IPS DF 4.7 (cell line): ENCODE measurements at regions not wholly inside any gene's neighbourhood (a gene's known extent, or its start where the extent isn't known, plus 50 kb on each side); places are given as distances from the start of the nearest gene placed in this dataset.

Experiments used
- DNase-seq: peaks from one replicate; pipeline ENCODE4 v3.0.0-alpha.2; 2013; ENCODE audit warnings: low spot score; ENCODE audit errors: extremely low read depth

DNA sequence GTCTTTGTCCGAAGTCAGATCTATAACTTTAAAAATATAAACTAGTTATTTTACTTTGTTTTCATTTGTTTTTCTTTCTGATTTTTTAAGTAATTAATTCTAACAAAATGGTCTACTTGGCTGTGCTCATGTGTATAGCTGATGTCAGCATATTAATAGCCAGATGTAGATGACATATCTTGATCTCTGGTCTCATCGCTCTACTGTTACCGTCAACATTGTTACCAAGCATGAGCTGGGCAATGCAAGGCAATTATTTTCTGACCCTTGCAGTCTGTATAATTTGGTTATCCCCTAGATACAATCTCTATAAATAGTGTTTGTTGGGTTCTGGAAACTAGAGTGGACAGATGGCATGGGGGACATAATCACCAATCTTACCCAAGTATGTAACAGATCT lies 151.6 kb upstream of the PTPRK start:
- DNase-seq = no peak

GRCh38 chr6:128667339-128667858 lies 147.0 kb upstream of the PTPRK start:
- DNase-seq = no peak

DNA sequence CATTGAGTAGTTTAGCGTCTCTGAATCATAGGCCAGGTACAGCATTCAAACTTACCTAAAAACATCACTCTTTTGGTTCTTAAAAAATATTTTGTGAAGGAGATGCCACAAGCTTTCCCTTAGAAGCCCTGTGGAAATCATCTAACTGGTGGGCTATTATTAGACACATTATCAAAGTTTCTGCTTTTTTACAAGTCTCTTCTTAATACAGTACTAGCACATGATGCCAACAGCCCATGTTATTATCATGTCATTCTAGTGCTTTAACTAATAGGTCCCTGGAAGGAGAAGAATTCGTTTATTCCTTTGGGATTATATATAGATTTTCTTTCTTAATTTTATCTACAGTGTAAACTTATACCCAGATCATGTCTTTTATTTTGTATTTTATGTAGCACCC lies 146.0 kb upstream of the PTPRK start:
- DNase-seq = no peak

DNA sequence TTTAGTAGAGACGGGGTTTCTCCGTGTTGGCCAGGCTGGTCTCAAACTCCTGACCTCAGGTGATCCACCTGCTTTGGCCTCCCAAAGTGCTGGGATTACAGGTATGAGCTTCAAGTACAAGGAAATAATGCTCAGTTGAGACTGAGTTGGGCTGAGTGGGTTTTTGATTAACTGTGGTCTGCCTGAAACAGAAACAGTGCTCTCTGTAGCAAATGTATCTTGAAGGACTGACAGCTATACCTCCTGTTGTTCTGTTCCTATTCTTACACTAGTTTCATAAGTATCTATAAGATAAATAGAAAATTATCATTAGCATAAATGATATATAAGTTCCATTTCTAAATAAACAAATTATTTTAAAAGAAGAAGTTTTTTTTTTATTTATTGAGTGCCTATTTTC lies 142.8 kb upstream of the PTPRK start:
- no peak for DNase-seq

DNA sequence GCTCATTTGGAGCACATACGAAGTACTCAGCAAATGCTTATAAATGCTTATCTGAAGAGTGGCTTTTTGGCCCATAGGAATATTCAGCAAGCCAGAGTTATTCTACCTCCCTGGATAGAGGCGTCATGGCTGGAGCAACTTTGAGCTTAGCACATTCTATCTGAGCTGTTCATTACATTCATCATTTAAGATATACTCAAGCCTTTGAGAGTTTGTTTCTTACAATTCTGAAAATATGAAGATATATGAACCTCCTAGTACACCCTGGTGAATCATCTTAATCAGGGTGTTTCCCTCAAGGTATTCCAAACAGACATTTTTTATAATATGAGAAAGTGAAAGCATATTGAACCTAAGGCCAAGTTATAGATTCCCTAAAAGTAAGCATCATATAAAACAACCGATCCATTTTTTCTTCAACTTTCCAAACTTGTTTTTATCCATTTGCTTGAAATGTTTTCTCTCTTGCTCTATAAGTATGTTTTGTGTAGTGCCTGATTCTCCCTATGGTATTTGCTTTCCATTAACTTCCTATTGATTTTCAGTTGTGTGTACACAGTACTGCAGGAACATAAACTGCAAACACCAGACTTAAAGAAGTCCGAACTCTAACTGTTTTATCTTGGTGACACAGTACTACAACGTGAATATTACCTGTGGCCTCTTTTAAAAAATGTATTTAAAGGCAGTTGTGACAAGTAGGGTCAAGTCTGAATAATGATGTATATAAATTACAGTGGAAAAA lies 139.7 kb upstream of the PTPRK start:
- DNase-seq = no peak

GRCh38 chr6:128659276-128659675 lies 138.9 kb upstream of the PTPRK start:
- DNase-seq = no peak

GRCh38 chr6:128657181-128657580 lies 136.8 kb upstream of the PTPRK start:
- DNase-seq = no peak

- no peak for DNase-seq
Observed at GRCh38 chr6:128655978-128656498, 135.6 kb upstream of the PTPRK start.

DNA sequence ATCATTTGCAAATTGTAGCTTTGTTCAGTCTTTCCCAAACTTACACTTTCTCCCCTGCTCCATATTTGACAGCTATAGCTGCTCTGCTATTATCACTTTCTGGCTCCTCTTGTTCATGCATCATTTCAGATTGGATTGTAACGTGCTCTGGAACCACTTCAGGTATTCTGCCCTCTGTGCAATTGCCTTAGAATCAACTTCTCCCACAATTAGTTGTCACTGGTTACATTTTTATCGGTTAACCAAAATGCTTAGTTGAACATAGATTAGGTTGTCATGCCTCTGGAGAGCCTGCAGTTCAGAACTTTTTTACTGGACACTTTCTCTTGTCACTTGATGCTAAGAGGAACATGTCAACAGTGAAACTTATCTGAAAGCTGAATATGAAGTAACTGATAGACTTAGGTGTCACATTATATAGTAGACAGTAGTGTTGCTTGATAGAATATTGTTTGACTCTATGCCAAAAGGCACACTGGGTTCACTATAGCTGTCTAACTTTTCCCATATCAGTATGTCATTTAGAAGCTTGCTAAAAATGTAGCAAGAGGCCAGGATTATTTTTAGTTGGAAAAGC lies 127.7 kb upstream of the PTPRK start:
- DNase-seq = no peak

DNA sequence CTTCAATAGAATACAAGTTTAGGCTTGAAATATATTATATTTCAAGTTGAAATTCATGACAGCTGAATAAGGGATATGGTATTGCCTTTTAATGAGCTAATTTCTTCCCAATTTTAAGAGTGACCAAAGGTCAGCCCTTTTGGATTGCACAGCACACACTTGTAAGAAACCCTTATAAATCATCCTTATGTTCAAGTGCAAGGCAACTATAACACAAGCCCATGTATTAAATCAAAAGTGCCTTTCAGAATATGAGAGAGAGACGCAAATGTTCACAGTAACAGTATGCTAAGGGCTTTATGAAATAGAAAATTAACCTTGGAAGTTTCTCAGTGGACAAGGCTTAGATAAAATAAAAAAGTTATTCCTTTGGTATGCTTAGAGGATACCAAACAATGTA lies 121.7 kb upstream of the PTPRK start:
- DNase-seq = no peak

GRCh38 chr6:128641703-128642102 lies 121.3 kb upstream of the PTPRK start:
- no peak for DNase-seq

DNA sequence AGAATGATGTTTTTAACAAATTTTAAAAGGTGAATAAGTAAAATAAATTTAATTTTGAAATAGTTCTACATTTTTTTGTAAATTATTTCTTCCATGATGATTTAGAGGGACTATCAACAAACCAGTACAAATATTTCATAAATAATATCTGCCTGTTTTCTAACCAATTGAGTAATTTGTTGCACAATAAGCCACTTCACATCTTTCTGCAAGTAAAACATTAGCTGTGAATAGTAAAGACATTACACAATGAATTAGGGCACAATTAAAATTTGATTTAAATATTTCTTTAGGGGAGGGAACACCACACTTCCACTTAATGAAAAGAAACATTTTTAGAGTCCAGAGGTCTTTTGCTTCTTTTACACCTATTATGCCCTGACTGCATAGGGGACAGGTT lies 118.4 kb upstream of the PTPRK start:
- no peak for DNase-seq

DNA sequence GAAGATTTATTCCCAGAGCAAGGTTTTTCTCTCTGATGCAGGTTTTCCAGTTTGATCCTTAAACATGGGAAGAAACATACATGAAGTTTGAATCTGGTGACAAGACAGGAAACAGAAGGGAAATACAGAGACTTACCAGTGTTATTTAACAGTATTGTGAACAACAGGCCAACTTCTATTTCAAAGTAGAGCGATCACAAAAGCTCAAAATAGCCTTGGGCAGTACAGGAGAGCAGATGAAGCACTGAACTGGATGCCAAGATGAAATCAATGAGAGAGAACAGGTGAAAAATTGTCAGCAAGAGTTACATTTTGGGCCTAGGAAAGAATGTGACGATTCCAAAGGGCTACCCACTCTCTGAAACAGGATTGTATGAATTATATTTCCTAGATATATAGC lies 114.8 kb upstream of the PTPRK start:
- no peak for DNase-seq

DNA sequence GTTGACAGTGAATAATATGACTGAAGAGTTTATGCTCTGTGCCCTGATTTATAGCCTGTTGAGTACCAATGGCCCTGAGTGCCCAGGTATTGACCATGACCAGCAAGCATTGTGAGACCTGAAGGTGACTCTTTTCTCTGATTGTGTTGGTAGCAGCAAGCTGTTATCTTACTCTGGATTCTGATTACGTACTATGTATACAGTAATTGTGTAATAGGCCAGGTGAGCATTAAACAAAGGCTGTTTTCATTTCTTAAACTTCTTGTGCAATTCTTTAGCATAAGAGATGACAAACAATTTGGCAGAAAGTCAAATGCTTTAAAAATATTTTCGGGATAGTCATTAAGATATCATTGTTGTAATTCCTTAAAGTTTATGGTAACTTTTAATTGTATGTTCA lies 111.7 kb upstream of the PTPRK start:
- no peak for DNase-seq

GRCh38 chr6:128631031-128631430 lies 110.6 kb upstream of the PTPRK start:
- no peak for DNase-seq

DNA sequence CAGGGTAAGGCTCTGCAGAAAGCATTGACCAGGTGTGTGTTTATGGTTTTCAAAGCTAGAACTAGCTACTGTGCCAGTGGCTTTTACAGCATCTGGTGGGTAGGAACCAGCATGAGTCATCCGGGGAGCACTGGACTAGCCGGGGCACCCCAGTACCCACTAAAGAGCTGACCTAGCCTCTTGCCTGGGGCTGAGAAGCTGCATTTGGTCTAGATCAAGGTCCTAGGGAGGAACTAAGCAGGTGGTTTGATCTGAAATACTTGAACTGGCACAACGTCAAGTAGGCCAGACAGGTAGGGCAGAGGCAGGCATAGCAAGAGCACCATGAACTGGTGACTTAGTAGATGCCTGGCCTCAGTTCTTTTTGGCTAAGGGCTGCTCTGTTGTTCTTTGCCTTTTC lies 109.8 kb upstream of the PTPRK start:
- DNase-seq = no peak

- no peak for DNase-seq
Observed at GRCh38 chr6:128617285-128617684, 96.9 kb upstream of the PTPRK start.

- no peak for DNase-seq
Observed at GRCh38 chr6:128616342-128616741, 95.9 kb upstream of the PTPRK start.

GRCh38 chr6:128606611-128607010 lies 86.2 kb upstream of the PTPRK start:
- no peak for DNase-seq

- DNase-seq = no peak
Observed at GRCh38 chr6:128605961-128606360, 85.6 kb upstream of the PTPRK start.

DNA sequence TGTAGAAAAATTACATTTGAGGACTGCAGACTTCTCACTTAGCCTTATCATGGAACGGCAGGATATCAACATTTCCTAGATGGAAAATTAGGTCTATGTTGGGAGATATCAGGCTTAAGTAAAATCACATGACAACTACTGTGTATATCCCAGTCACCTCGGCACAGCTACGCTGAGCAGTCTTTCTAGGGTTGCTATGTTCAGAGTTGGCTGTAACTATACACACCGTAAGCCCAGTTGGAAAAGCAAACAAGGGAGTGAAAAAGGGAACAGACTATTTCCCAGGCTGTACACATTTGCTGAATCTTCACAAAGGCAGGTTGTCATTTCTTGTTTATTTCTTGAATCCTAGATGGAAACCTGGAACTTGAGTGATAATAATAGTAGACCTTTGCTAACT lies 80.7 kb upstream of the PTPRK start:
- no peak for DNase-seq

DNA sequence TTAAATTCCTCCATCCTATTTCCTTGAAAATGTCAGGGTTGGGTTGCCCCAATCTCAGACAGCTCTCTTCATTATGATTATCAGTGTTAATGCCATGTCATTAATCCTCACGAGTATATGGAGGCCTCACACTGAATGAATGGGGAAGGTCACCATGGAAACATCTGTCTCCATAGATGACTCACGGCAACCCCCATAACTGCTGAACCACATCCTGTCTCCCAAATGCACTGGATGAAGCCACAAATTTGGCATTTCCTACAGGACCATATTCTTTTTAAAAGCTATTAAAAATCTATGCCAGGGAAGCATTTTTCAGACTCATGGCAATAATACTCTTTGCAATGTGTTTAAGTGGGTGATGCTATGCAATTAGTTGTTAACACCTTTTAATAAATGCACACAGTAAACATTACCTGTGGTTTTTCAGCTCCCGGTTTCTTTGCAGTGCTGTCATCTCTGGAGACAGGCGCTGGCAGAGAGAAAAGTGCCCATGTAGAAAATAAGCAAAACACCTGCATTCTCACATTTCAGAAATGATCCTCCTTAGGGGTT lies 80.1 kb upstream of the PTPRK start:
- DNase-seq = no peak

GRCh38 chr6:128599036-128599435 lies 78.6 kb upstream of the PTPRK start:
- no peak for DNase-seq
